SU-DHL-6 (cell line): ENCODE measurements at regions not wholly inside any gene's neighbourhood (a gene's known extent, or its start where the extent isn't known, plus 50 kb on each side); places are given as distances from the start of the nearest gene placed in this dataset.

Experiments
- H2AFZ ChIP-seq: fragments of 200-600 bp; sonication (generic); 2 replicates; pipeline ENCODE4 v1.6.1; 2014; ENCODE audit warnings: low read depth, mild to moderate bottlenecking, moderate library complexity, mixed read lengths, antibody characterized with exemption, low read length; ENCODE audit not compliant: severe bottlenecking
- H3F3A ChIP-seq: fragments of 200-600 bp; shearing (Covaris generic); 2 replicates; pipeline ENCODE4 v1.6.0; 2016; ENCODE audit warnings: antibody characterized with exemption, mild to moderate bottlenecking; ENCODE audit not compliant: insufficient read depth
- H3K27ac ChIP-seq: fragments of 200-600 bp; sonication (generic); 2 replicates; pipeline ENCODE4 v1.5.1; 2016; ENCODE audit warnings: low read depth, mild to moderate bottlenecking, low read length, moderate library complexity, mixed read lengths
- H3K27me3 ChIP-seq: fragments of 200-600 bp; sonication (generic), shearing (Covaris generic); 2 replicates; pipeline ENCODE4 v1.6.0; 2014; ENCODE audit warnings: mild to moderate bottlenecking, low read length
- H3K36me3 ChIP-seq: fragments of 200-600 bp; sonication (generic); 2 replicates; pipeline ENCODE4 v1.6.1; 2014; ENCODE audit warnings: mild to moderate bottlenecking, low read length, mixed read lengths
- H3K4me2 ChIP-seq: fragments of 300-600, 200-600 bp; shearing (Covaris generic), sonication (generic); 2 replicates; pipeline ENCODE4 v1.6.0; 2014; ENCODE audit warnings: low read length, low read depth, mild to moderate bottlenecking; ENCODE audit not compliant: poor library complexity, severe bottlenecking
- H3K4me3 ChIP-seq: fragments of 200-600 bp; sonication (generic); 2 replicates; pipeline ENCODE4 v1.5.1; 2014; ENCODE audit warnings: antibody characterized with exemption, low read length, mild to moderate bottlenecking, mixed read lengths; ENCODE audit not compliant: insufficient read depth, poor library complexity, severe bottlenecking
- H3K79me2 ChIP-seq: fragments of 200-600 bp; sonication (generic); 2 replicates; pipeline ENCODE4 v1.6.1; 2014; ENCODE audit warnings: mild to moderate bottlenecking, low read length, moderate library complexity; ENCODE audit not compliant: insufficient read depth
- H3K9ac ChIP-seq: fragments of 200-600 bp; sonication (generic); 2 replicates; pipeline ENCODE4 v1.7.0; 2014; ENCODE audit warnings: mild to moderate bottlenecking, low read length
- H3K9me2 ChIP-seq: fragments of 200-600 bp; sonication (generic); replicated peaks from 2 replicates; pipeline ENCODE4 v1.6.1; 2014; ENCODE audit warnings: low read length; ENCODE audit not compliant: insufficient read depth
- H3K9me3 ChIP-seq: fragments of 200-600 bp; sonication (generic); 2 replicates; pipeline ENCODE4 v1.6.1; 2014; ENCODE audit warnings: low read length, mixed read lengths; ENCODE audit not compliant: insufficient read depth
- H4K20me1 ChIP-seq: fragments of 200-600 bp; sonication (generic); 2 replicates; pipeline ENCODE4 v1.6.1; 2014; ENCODE audit warnings: low read depth, mild to moderate bottlenecking, antibody characterized with exemption, low read length, moderate library complexity, mixed read lengths
- EZH2phosphoT487 ChIP-seq: fragments of 200-600 bp; sonication (generic), shearing (Covaris generic); conservative IDR thresholded peaks from 2 replicates; pipeline ENCODE4 v1.6.1; 2018; ENCODE audit warnings: mild to moderate bottlenecking, antibody characterized with exemption, low read length, moderate library complexity, mixed read lengths
- TF ChIP-seq, protein P1 (sequence below): fragments of 200-600 bp; sonication (generic); IDR thresholded peaks from one replicate; pipeline ENCODE4 v1.5.1; 2017; ENCODE audit warnings: antibody characterized with exemption, mild to moderate bottlenecking, low read length, moderate library complexity; ENCODE audit not compliant: insufficient read depth, poor library complexity, severe bottlenecking

DNA sequence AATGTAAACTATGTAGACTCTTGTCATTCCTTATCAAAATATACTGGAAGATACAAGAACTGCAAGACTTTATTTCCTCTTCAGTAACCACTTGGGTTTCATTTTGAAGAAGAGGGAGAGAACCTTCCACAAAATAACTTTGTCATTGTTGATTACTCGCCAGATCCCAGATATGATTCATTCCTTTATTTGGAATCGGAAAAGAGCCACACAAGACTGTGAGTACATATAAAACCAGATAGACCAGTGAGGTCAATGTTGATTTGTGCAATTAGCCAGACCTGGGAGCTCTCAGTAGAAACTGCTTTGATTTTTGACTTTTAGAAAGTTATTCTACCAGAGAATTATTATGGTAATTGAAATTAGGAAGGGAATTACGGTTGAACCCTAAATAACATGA lies 146.1 kb downstream of the TMEM167A start:
- H3K79me2 ChIP-seq, result no peaks in the 10 kb centered on the region
- no peak overlapping the region for H3K4me2 ChIP-seq
- no peaks in the 10 kb centered on the region for H3F3A ChIP-seq
- H3K9ac ChIP-seq, result no peak overlapping the region
- no peaks in the 10 kb centered on the region for H3K9me2 ChIP-seq
- H2AFZ ChIP-seq, result no peak overlapping the region
- no peaks in the 10 kb centered on the region for H3K36me3 ChIP-seq
- H3K27me3 ChIP-seq, result no peaks in the 10 kb centered on the region
- TF ChIP-seq, protein P1, sequence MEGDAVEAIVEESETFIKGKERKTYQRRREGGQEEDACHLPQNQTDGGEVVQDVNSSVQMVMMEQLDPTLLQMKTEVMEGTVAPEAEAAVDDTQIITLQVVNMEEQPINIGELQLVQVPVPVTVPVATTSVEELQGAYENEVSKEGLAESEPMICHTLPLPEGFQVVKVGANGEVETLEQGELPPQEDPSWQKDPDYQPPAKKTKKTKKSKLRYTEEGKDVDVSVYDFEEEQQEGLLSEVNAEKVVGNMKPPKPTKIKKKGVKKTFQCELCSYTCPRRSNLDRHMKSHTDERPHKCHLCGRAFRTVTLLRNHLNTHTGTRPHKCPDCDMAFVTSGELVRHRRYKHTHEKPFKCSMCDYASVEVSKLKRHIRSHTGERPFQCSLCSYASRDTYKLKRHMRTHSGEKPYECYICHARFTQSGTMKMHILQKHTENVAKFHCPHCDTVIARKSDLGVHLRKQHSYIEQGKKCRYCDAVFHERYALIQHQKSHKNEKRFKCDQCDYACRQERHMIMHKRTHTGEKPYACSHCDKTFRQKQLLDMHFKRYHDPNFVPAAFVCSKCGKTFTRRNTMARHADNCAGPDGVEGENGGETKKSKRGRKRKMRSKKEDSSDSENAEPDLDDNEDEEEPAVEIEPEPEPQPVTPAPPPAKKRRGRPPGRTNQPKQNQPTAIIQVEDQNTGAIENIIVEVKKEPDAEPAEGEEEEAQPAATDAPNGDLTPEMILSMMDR, result no peak
- TF ChIP-seq EZH2phosphoT487, result no peak
- no peak overlapping the region for H3K27ac ChIP-seq
- no peak overlapping the region for H3K4me3 ChIP-seq
- H4K20me1 ChIP-seq, result no peaks in the 10 kb centered on the region
- no peaks in the 10 kb centered on the region for H3K9me3 ChIP-seq

DNA sequence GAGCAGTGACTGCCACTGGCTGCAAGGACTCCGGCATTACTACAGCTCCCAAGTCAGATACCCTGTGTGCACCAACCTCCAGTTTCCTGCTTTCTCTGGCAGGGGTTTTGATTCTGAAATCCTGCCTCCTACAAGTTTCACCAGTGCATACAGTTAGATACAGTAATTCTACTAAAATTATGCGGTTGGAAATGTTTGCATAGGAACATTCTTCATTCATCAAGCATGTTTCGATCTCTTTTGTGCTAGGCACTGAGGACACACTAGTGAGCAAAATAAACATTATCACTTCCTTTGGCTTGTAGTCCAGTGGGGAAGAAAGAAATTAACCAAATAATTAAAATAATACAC lies 152.2 kb downstream of the TMEM167A start:
- Histone ChIP-seq H3K27me3 (no peaks in the 10 kb centered on the region), H3K9ac (no peak overlapping the region), H3K27ac (no peak overlapping the region), H3K79me2 (no peaks in the 10 kb centered on the region), H2AFZ (no peak overlapping the region), H4K20me1 (no peaks in the 10 kb centered on the region), H3K9me2 (no peaks in the 10 kb centered on the region), H3K4me3 (no peak overlapping the region), H3K4me2 (no peak overlapping the region), H3F3A (no peaks in the 10 kb centered on the region), H3K9me3 (no peaks in the 10 kb centered on the region), H3K36me3 (no peaks in the 10 kb centered on the region)
- no peak for TF ChIP-seq EZH2phosphoT487
- TF ChIP-seq, protein P1, result no peak

DNA sequence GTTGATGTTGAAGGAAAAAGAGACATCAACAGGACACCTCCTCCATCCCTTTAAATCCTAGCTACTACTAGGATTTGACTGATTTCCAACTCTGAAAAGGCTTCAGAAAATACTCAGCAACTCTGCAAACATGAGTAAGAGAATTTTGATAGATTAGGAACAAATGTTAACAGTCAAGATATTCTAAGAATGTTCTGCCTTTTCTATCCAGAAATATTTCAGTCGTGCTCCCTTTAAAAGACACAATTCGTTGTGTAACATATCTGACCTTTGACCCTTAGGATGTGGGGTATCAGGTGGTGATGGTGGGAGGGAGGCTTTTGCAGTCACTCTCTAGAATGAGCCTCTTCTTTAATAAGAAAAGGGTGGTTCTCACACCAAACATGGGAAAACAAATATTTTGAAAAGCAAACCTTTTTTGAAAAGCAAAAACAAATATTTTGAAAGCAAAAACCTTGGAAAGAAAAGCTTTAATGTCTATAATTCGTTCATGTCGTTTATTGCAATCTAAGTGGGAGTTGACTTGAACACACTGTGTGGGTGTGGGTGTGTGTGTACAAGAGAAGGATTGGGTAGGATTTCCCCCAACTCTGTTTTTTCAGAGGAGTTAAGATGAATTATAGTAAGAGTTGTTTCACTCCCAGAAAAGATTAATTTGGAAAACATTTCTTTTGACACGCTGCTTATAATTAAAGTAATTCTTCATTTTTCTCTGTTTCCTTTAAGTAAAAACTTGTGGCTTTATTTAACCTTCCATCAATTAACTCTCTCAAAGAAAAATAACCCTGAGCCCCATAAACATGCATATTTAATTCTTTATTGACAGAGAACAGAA lies 152.8 kb downstream of the TMEM167A start:
- H3K9me3 ChIP-seq, result no peaks in the 10 kb centered on the region

More for the DNA sequence above, 152.8 kb downstream of the TMEM167A start:
- Histone ChIP-seq H3K9me2 (no peaks in the 10 kb centered on the region), H3K4me3 (no peak overlapping the region), H3K4me2 (no peak overlapping the region), H3F3A (no peaks in the 10 kb centered on the region), H3K27ac (no peak overlapping the region), H3K27me3 (no peaks in the 10 kb centered on the region), H4K20me1 (no peaks in the 10 kb centered on the region), H3K36me3 (no peaks in the 10 kb centered on the region), H3K79me2 (no peaks in the 10 kb centered on the region), H2AFZ (no peak overlapping the region), H3K9ac (no peak overlapping the region)
- TF ChIP-seq, protein P1, result no peak
- no peak for TF ChIP-seq EZH2phosphoT487
